ENCODE measurements at regions not wholly inside any gene's neighbourhood (a gene's known extent, or its start where the extent isn't known, plus 50 kb on each side); places are given as distances from the start of the nearest gene placed in this dataset.

DNA sequence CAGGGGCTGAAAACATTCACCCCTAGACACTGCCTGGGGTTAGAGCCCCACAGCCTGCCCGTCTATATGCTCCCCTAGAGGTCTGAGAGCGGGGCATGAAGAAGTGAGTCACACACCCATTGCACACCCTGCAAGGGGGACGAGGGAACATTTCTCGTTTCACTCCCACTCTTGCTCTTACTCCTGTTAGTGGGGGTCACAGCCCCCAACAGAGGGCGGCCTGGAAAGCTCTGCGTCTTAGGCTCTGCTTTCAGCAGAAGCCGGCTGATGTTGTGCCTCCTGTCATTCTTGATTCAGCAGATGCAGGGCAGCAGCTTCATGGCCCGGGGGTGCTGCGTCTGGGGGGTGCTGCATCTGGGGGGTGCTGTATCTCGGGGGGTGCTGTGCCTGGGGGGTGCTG is 141.3 kb downstream of the ASB1 start:
- TF ChIP-seq, protein P1, sequence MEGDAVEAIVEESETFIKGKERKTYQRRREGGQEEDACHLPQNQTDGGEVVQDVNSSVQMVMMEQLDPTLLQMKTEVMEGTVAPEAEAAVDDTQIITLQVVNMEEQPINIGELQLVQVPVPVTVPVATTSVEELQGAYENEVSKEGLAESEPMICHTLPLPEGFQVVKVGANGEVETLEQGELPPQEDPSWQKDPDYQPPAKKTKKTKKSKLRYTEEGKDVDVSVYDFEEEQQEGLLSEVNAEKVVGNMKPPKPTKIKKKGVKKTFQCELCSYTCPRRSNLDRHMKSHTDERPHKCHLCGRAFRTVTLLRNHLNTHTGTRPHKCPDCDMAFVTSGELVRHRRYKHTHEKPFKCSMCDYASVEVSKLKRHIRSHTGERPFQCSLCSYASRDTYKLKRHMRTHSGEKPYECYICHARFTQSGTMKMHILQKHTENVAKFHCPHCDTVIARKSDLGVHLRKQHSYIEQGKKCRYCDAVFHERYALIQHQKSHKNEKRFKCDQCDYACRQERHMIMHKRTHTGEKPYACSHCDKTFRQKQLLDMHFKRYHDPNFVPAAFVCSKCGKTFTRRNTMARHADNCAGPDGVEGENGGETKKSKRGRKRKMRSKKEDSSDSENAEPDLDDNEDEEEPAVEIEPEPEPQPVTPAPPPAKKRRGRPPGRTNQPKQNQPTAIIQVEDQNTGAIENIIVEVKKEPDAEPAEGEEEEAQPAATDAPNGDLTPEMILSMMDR (conservative IDR thresholded peaks at IDR 0.05 in 1 of 2, IDR thresholded peaks at IDR 0.05 in 1 of 2; ENCODE audit: low read depth in 1 of 2, low read length in 2 of 2) = no peak
- TF ChIP-seq EZH2 (IDR thresholded peaks at IDR 0.05; ENCODE audit: low read length, missing control alignments) = no peak

Data from fibroblast of lung (primary cell).